RWPE2 (cell line): ENCODE measurements at regions not wholly inside any gene's neighbourhood (a gene's known extent, or its start where the extent isn't known, plus 50 kb on each side); places are given as distances from the start of the nearest gene placed in this dataset.

Experiments used
- ATAC-seq: fragments of 200-7000 bp; cut with Tn5 transposase; 3 replicates; pipeline ENCODE4 v1.9.1; 2021; ENCODE audit warnings: low read depth
- DNase-seq: peaks from one replicate; pipeline ENCODE4 v3.0.0-alpha.2; 2020; ENCODE audit warnings: low spot score
- H3K27ac ChIP-seq: fragments of 450-650 bp; 2 replicates; pipeline ENCODE4 v1.5.1; 2017; ENCODE audit warnings: mild to moderate bottlenecking; ENCODE audit not compliant: poor library complexity, severe bottlenecking
- H3K27me3 ChIP-seq: fragments of 250-450 bp; sonication (Bioruptor Pico); 2 replicates; pipeline ENCODE4 v1.5.1; 2021; ENCODE audit warnings: mild to moderate bottlenecking, moderate library complexity; ENCODE audit not compliant: insufficient read depth, poor library complexity, severe bottlenecking
- H3K36me3 ChIP-seq: fragments of 250-450 bp; sonication (Bioruptor Pico); 2 replicates; pipeline ENCODE4 v1.5.1; 2020; ENCODE audit warnings: low read depth, mild to moderate bottlenecking, moderate library complexity
- H3K4me1 ChIP-seq: fragments of 250-450 bp; sonication (Bioruptor Pico); 2 replicates; pipeline ENCODE4 v1.5.1; 2021; ENCODE audit warnings: mild to moderate bottlenecking, moderate library complexity; ENCODE audit not compliant: insufficient read depth, poor library complexity, severe bottlenecking
- H3K4me3 ChIP-seq: fragments of 250-450 bp; sonication (Bioruptor Pico); 2 replicates; pipeline ENCODE4 v1.5.1; 2021; ENCODE audit warnings: mild to moderate bottlenecking, moderate library complexity; ENCODE audit not compliant: severe bottlenecking
- H3K9me3 ChIP-seq: fragments of 250-450 bp; sonication (Bioruptor Pico); 2 replicates; pipeline ENCODE4 v1.5.1; 2021; ENCODE audit warnings: mild to moderate bottlenecking, moderate library complexity; ENCODE audit not compliant: severe bottlenecking
- CTCF ChIP-seq: fragments of 450-650 bp; IDR thresholded peaks from one replicate; pipeline ENCODE4 v1.5.1; 2017; ENCODE audit warnings: mild to moderate bottlenecking, moderate library complexity; ENCODE audit not compliant: poor library complexity, severe bottlenecking

- no peak for ATAC-seq
- Histone ChIP-seq H3K36me3 (no peaks in the 10 kb centered on the region), H3K9me3 (no peaks in the 10 kb centered on the region), H3K27me3 (peaks cover 41% of the 10 kb centered on the region), H3K4me1 (no peaks in the 10 kb centered on the region), H3K27ac (no peak overlapping the region), H3K4me3 (no peak overlapping the region)
- TF ChIP-seq CTCF: no peak
- DNase-seq: no peak
These were observed 63.8 kb downstream of the MRPL46 start for GRCh38 chr15:88403351-88403791.

- Histone ChIP-seq H3K4me3 (no peak overlapping the region), H3K27me3 (peaks cover 36% of the 10 kb centered on the region), H3K9me3 (no peaks in the 10 kb centered on the region), H3K27ac (no peak overlapping the region), H3K36me3 (no peaks in the 10 kb centered on the region), H3K4me1 (no peaks in the 10 kb centered on the region)
- DNase-seq (no peak), ATAC-seq (no peak)
- no peak for TF ChIP-seq CTCF
These were observed 65.1 kb downstream of the MRPL46 start for GRCh38 chr15:88401996-88402656.

- Histone ChIP-seq H3K27ac (no peak overlapping the region), H3K27me3 (peaks cover 29% of the 10 kb centered on the region), H3K4me1 (no peaks in the 10 kb centered on the region), H3K4me3 (no peak overlapping the region), H3K9me3 (no peaks in the 10 kb centered on the region), H3K36me3 (no peaks in the 10 kb centered on the region)
- DNase-seq (no peak), ATAC-seq (no peak)
- TF ChIP-seq CTCF: no peak
These were observed 65.8 kb downstream of the MRPL46 start for GRCh38 chr15:88401251-88401995.

- Histone ChIP-seq H3K9me3 (no peaks in the 10 kb centered on the region), H3K27ac (no peak overlapping the region), H3K4me1 (no peaks in the 10 kb centered on the region), H3K27me3 (peaks cover 28% of the 10 kb centered on the region), H3K4me3 (no peak overlapping the region), H3K36me3 (no peaks in the 10 kb centered on the region)
- no peak for TF ChIP-seq CTCF
- DNase-seq (no peak), ATAC-seq (no peak)
These were observed 66.5 kb downstream of the MRPL46 start for GRCh38 chr15:88400591-88401250.

- Histone ChIP-seq H3K36me3 (no peaks in the 10 kb centered on the region), H3K27ac (no peak overlapping the region), H3K27me3 (peaks cover 28% of the 10 kb centered on the region), H3K4me1 (no peaks in the 10 kb centered on the region), H3K4me3 (no peak overlapping the region), H3K9me3 (no peaks in the 10 kb centered on the region)
- DNase-seq (no peak), ATAC-seq (no peak)
- no peak for TF ChIP-seq CTCF
These were observed 67.1 kb downstream of the MRPL46 start for GRCh38 chr15:88400084-88400483.
